Testis (tissue), 2 donors: ENCODE measurements at regions not wholly inside any gene's neighbourhood (a gene's known extent, or its start where the extent isn't known, plus 50 kb on each side); places are given as distances from the start of the nearest gene placed in this dataset.

Experiments used
- DNase-seq: peaks from one replicate; pipeline ENCODE4 v3.0.0-alpha.2; 2019
- H3K27ac ChIP-seq, 2 donors: fragments of 200-600 bp; sonication (generic); one replicate each; pipeline ENCODE4 v1.5.1; 2019
- H3K27me3 ChIP-seq: fragments of 200-600 bp; sonication (generic); one replicate; pipeline ENCODE4 v1.5.1; 2019
- H3K36me3 ChIP-seq: fragments of 200-600 bp; sonication (generic); one replicate; pipeline ENCODE4 v1.5.1; 2017; ENCODE audit warnings: low read depth; ENCODE audit errors: missing control alignments
- H3K4me1 ChIP-seq: fragments of 200-600 bp; sonication (generic); one replicate; pipeline ENCODE4 v1.5.1; 2019
- H3K4me3 ChIP-seq, 2 donors: fragments of 200-600 bp; sonication (generic); one replicate each; pipeline ENCODE4 v1.5.1; 2017 to 2019
- H3K9me3 ChIP-seq: fragments of 200-600 bp; sonication (generic); one replicate; pipeline ENCODE4 v1.5.1; 2017
- POLR2A ChIP-seq: fragments of 450-650 bp; IDR thresholded peaks from one replicate; pipeline ENCODE4 v1.6.1; 2017; ENCODE audit warnings: antibody characterized with exemption, mild to moderate bottlenecking, moderate library complexity
- WGBS, 2 donors: methylation state at CpG; one replicate each; pipeline ENCODE4 v1.1.5; 2018; 5-methylcytosine and 5-hydroxymethylcytosine counted together
- intact Hi-C: fragments of 100-400 bp; cut with DNase I; formaldehyde crosslinking; loops from one replicate; pipeline ENCODE4 v1.15.1; 2023; ENCODE audit warnings: low total_unique reads
- TF ChIP-seq, protein P1 (sequence below), 3 experiments: fragments of 450-650 bp in 2 of 3; fragments of 200-600 bp in 1 of 3; sonication (generic) in 1 of 3; IDR thresholded peaks; one replicate each; pipeline ENCODE4 v1.5.1; 2016 to 2019; ENCODE audit warnings: antibody characterized with exemption in 3 of 3, mild to moderate bottlenecking in 2 of 3, moderate library complexity in 1 of 3

DNA sequence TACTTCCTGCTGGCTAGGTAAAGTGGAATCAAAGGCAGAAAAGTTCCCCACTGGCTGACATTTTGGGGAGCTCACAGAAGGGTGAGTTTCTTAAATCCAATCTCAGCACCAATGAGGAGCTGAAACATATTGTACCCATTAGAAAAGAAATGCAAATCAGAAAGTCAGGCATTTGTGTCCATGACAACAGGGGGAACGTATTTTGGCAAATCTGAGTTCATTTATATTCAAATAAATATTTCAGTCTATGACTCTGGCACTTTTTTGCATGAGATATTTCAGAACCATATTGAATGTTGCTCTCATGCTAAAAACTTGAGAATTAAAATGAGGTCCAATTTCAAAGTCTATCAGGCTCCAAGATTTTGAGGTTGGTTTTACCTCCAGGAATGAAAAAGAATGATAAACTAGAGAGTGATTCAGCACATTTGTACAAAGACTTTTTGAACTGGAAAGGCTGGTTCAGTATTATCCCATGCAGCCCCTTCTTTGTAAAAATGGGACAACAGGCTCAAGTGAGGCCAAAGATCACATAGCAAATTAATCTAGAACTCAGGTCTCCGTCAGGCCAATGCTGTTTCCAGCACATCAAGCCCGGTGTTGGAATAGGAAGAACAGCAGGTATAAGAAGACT lies 202.2 kb downstream of the RRAGC start:
- no peaks in the 10 kb centered on the region for H3K4me1 ChIP-seq
- DNase-seq = no peak
- H3K27ac ChIP-seq = no peak overlapping the region
- no peak for TF ChIP-seq POLR2A
- TF ChIP-seq, protein P1, sequence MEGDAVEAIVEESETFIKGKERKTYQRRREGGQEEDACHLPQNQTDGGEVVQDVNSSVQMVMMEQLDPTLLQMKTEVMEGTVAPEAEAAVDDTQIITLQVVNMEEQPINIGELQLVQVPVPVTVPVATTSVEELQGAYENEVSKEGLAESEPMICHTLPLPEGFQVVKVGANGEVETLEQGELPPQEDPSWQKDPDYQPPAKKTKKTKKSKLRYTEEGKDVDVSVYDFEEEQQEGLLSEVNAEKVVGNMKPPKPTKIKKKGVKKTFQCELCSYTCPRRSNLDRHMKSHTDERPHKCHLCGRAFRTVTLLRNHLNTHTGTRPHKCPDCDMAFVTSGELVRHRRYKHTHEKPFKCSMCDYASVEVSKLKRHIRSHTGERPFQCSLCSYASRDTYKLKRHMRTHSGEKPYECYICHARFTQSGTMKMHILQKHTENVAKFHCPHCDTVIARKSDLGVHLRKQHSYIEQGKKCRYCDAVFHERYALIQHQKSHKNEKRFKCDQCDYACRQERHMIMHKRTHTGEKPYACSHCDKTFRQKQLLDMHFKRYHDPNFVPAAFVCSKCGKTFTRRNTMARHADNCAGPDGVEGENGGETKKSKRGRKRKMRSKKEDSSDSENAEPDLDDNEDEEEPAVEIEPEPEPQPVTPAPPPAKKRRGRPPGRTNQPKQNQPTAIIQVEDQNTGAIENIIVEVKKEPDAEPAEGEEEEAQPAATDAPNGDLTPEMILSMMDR (IDR thresholded peaks at IDR 0.05) = no peak
- 87 to 88% methylated on average over 3 of the region's 3 CpGs for WGBS, 2 donors
- no peaks in the 10 kb centered on the region for H3K9me3 ChIP-seq
- H3K27me3 ChIP-seq = no peaks in the 10 kb centered on the region
- no peaks in the 10 kb centered on the region for H3K36me3 ChIP-seq
- intact Hi-C loops = no loop called here
- no peak overlapping the region for H3K4me3 ChIP-seq

- no peaks in the 10 kb centered on the region for H3K9me3 ChIP-seq
- TF ChIP-seq, protein P1 (IDR thresholded peaks at IDR 0.05) = no peak
- H3K4me3 ChIP-seq = no peak overlapping the region
- DNase-seq = no peak
- no peaks in the 10 kb centered on the region for H3K4me1 ChIP-seq
- H3K36me3 ChIP-seq = no peaks in the 10 kb centered on the region
- no peak overlapping the region for H3K27ac ChIP-seq
- intact Hi-C loops = no loop called here
- no peaks in the 10 kb centered on the region for H3K27me3 ChIP-seq
- WGBS, 2 donors = 53 to 60% methylated on average over 4 of the region's 4 CpGs
Observed at GRCh38 chr1:38656726-38657125, 202.8 kb downstream of the RRAGC start.

DNA sequence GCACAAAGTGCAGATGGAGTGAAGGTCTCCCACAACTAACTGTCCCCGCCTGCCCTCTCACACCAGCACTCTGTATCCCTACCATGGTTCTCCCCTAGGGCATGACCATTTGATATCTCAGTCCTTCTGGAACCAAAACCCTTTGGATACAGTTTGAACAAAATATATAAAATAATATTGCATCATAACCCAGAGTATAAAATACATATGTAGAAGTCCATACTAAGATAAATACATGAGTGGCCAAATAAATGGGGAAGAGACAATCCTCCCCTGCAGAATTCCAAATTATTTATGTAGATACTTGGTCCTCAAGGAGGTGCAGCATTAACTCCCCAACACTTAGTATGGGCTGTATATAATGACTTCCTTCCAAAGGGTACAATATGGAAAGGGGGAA lies 207.4 kb downstream of the RRAGC start:
- Histone ChIP-seq H3K9me3 (no peaks in the 10 kb centered on the region), H3K4me1 (no peaks in the 10 kb centered on the region)
- TF ChIP-seq, protein P1 (IDR thresholded peaks at IDR 0.05) = no peak
- TF ChIP-seq POLR2A = no peak

GRCh38 chr1:38651669-38652068 lies 207.9 kb downstream of the RRAGC start:
- WGBS, 2 donors = 83 to 87% methylated on average over 8 of the region's 8 CpGs
- no peaks in the 10 kb centered on the region for H3K27me3 ChIP-seq

More for the DNA sequence above, 207.4 kb downstream of the RRAGC start:
- no peaks in the 10 kb centered on the region for H3K36me3 ChIP-seq
- 93 to 95% methylated on average over 1 of the region's 1 CpG for WGBS, 2 donors
- DNase-seq = no peak
- H3K4me3 ChIP-seq = no peak overlapping the region
- no peak overlapping the region for H3K27ac ChIP-seq
- H3K27me3 ChIP-seq = no peaks in the 10 kb centered on the region
- intact Hi-C loops = no loop called here

More at GRCh38 chr1:38651669-38652068, 207.9 kb downstream of the RRAGC start:
- Histone ChIP-seq H3K4me3 (no peak overlapping the region), H3K9me3 (no peaks in the 10 kb centered on the region), H3K36me3 (no peaks in the 10 kb centered on the region), H3K27ac (no peak overlapping the region), H3K4me1 (no peaks in the 10 kb centered on the region)
- no peak for DNase-seq
- intact Hi-C loops = no loop called here
- no peak for TF ChIP-seq POLR2A
- TF ChIP-seq, protein P1 (IDR thresholded peaks at IDR 0.05) = no peak
